Fibroblast of villous mesenchyme (primary cell): ENCODE measurements at regions not wholly inside any gene's neighbourhood (a gene's known extent, or its start where the extent isn't known, plus 50 kb on each side); places are given as distances from the start of the nearest gene placed in this dataset.

Experiments
- DNase-seq: peaks from one replicate; pipeline ENCODE4 v3.0.0-alpha.2; 2010; ENCODE audit warnings: low read depth
- H3K4me3 ChIP-seq: 2 replicates; pipeline ENCODE4 v1.5.1; 2011; ENCODE audit warnings: low read depth, mild to moderate bottlenecking, low read length
- CTCF ChIP-seq: IDR thresholded peaks from 2 replicates; pipeline ENCODE4 v1.5.1; 2012; ENCODE audit warnings: low read depth, mild to moderate bottlenecking, low read length; ENCODE audit not compliant: insufficient read depth

GRCh38 chr3:34284959-34285826 is 486.8 kb downstream of the PDCD6IP start:
- TF ChIP-seq CTCF = no peak
- no peak for DNase-seq
- H3K4me3 ChIP-seq = no peak overlapping the region

- DNase-seq = no peak
- no peak overlapping the region for H3K4me3 ChIP-seq
- TF ChIP-seq CTCF = no peak
Measured at GRCh38 chr3:34285827-34286188, 487.4 kb downstream of the PDCD6IP start.

- no peak overlapping the region for H3K4me3 ChIP-seq
- no peak for DNase-seq
- TF ChIP-seq CTCF = no peak
Measured at GRCh38 chr3:34292605-34293300, 494.3 kb downstream of the PDCD6IP start.

- no peak overlapping the region for H3K4me3 ChIP-seq
- DNase-seq = no peak
- no peak for TF ChIP-seq CTCF
Measured at GRCh38 chr3:34294240-34294639, 495.8 kb downstream of the PDCD6IP start.

- H3K4me3 ChIP-seq = no peak overlapping the region
- no peak for DNase-seq
Measured at GRCh38 chr3:34296796-34297195, 498.4 kb downstream of the PDCD6IP start.

GRCh38 chr3:34298653-34299052 is 500.2 kb downstream of the PDCD6IP start:
- H3K4me3 ChIP-seq = no peak overlapping the region
- DNase-seq = no peak
- TF ChIP-seq CTCF = no peak

More at GRCh38 chr3:34296796-34297195, 498.4 kb downstream of the PDCD6IP start:
- TF ChIP-seq CTCF = no peak

- TF ChIP-seq CTCF = no peak
- DNase-seq = no peak
- H3K4me3 ChIP-seq = no peak overlapping the region
Measured at GRCh38 chr3:34300621-34301020, 502.2 kb downstream of the PDCD6IP start.
